ENCODE measurements at regions not wholly inside any gene's neighbourhood (a gene's known extent, or its start where the extent isn't known, plus 50 kb on each side); places are given as distances from the start of the nearest gene placed in this dataset.

- TF ChIP-seq, protein P1, sequence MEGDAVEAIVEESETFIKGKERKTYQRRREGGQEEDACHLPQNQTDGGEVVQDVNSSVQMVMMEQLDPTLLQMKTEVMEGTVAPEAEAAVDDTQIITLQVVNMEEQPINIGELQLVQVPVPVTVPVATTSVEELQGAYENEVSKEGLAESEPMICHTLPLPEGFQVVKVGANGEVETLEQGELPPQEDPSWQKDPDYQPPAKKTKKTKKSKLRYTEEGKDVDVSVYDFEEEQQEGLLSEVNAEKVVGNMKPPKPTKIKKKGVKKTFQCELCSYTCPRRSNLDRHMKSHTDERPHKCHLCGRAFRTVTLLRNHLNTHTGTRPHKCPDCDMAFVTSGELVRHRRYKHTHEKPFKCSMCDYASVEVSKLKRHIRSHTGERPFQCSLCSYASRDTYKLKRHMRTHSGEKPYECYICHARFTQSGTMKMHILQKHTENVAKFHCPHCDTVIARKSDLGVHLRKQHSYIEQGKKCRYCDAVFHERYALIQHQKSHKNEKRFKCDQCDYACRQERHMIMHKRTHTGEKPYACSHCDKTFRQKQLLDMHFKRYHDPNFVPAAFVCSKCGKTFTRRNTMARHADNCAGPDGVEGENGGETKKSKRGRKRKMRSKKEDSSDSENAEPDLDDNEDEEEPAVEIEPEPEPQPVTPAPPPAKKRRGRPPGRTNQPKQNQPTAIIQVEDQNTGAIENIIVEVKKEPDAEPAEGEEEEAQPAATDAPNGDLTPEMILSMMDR (IDR thresholded peaks at IDR 0.05) = no peak
- TF ChIP-seq POLR2A (IDR thresholded peaks at IDR 0.05) = no peak
These were observed 342.2 kb upstream of the ZNF608 start for GRCh38 chr5:125088522-125089105.

Data from lower leg skin (tissue), 3 donors.